NCI-H2227 treated with DMSO at 0.1 percent for 48 hours (cell line): ENCODE measurements at regions not wholly inside any gene's neighbourhood (a gene's known extent, or its start where the extent isn't known, plus 50 kb on each side); places are given as distances from the start of the nearest gene placed in this dataset.

Experiments
- DNase-seq: peaks from one replicate; lab custom pipeline; 2025; lab: John Stamatoyannopoulos, UW

GRCh38 chr1:200354243-200354642, 55.6 kb downstream of the ZNF281 start:
- DNase-seq: no peak

GRCh38 chr1:200353232-200353631, 56.6 kb downstream of the ZNF281 start:
- no peak for DNase-seq

DNA sequence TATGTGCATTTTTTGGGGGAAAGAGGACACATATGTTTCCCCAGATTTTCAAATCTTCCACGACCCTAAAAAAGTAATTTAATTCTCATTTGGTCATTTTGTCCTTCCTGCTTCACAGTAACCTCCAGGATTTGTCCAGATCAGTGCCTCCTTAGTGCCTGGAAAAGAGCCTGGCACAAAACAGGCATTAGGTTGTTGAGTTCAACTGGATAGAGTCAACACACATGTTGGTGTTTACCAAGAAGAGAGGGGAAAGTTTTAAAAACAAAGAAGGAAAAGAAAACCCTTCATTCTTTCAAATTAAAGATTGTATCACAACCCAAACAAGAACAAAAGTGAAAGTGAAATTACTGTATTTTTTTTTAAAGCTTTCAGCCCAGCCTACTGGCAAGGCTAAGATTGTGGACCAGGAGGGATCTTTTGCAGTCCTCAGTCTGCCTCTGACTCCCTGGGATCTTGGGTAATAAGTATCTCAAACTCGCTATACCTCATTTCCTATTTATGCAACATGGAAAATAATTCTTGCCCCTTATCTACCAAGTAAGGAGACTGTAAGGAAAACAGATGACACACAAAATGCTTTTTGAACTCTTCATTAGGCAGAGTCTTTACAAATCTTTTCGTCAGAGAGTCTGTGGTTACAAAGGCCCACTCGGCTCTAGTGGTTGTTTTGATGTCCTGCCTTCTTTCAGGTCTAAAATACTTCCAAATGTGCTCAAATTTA, 57.8 kb downstream of the ZNF281 start:
- DNase-seq: no peak

GRCh38 chr1:200351425-200351824, 58.4 kb downstream of the ZNF281 start:
- DNase-seq: no peak

GRCh38 chr1:200346700-200347099, 63.1 kb downstream of the ZNF281 start:
- DNase-seq: no peak

- DNase-seq: no peak
Observed at GRCh38 chr1:200345520-200345919, 64.3 kb downstream of the ZNF281 start.

- DNase-seq: no peak
Observed at GRCh38 chr1:200343874-200344273, 66.0 kb downstream of the ZNF281 start.

- no peak for DNase-seq
Observed at GRCh38 chr1:200342511-200343311, 67.1 kb downstream of the ZNF281 start.

DNA sequence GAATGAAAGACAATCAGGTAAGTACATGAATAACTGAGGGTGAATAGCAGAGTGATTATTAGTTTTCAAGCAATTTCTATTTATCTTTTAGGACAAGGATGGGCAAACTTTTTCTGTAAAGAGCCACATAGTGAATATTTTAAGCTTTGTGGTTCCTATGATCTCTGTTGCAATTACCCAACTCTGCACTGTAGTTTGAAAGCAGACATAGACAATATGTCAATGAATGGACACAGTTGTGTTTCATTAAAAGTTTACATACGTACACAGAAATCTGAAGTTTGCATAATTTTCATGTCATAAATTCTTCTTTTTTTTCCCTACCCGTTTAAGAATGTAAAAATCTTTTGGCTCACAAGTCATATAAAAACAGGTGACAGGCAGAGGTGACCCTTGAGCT, 71.4 kb downstream of the ZNF281 start:
- DNase-seq: no peak

DNA sequence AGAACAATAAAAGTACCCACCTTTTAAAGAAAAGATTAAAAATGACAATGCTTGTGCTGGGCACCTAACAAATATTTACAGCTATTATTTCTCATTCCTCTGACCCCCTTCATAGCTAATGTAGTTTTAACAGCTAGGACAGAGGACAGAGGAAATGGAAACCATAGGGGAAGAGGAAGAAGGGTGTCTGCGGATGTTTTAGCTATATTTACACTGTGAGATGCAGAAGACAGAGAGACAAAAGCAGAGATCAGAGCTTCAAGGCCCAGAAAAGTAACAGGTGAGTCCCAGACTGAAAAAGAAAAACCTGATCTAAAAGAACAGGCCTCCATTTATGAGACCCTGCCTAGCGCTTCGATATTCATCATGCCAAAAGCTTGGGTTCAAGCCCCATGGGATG, 72.0 kb downstream of the ZNF281 start:
- DNase-seq: no peak

GRCh38 chr1:200337410-200337809, 72.4 kb downstream of the ZNF281 start:
- DNase-seq: no peak

DNA sequence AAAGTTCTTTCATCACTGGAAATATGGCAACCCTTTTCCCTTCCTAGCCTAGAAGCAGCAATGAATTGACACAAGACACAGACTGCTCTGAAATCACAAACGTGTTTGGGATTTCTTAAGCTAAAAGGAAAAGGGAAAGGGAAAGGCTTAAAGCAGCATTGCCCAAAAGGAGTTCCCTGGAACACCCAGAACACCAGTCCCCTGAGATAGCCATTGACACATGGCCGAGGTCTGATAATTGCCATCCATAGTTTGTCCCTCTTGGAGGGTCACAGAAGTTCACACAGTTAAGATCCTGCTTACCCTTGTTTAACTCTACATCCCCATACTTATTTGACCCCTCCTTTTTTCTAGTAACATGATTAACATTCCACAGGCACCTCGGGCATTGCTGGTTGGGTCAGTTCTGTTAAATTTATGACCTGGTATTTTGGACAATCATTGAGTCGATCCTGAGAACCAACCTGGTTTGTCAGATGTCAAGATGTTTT, 72.9 kb downstream of the ZNF281 start:
- no peak for DNase-seq

GRCh38 chr1:200336101-200336845, 73.6 kb downstream of the ZNF281 start:
- DNase-seq: no peak

DNA sequence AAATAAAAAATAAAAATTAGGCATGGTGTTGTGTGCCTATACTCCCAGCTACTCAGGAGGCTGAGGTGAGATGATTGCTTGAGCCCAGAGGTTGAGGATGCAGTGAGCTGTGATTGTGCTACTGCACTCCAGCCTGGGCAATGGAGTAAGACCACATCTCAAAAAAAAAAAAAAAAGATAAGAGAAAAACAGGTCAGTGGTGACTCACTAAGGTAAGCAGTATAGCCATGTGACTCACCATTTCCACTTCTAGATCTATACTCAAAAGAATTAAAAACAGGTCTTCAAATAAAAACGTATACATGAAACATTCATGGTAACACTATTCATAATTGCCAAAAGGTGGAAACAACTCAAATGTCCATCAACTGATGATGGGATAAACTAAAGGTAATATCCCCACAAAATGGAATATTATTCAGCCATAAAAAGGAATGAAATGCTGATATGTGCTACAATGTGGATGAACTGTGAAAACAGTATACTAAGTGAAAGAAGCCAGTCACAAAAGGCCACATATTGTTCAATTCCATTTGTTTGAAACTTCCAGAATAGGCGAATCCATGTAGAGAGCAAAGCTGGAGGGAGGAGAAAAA, 75.1 kb downstream of the ZNF281 start:
- no peak for DNase-seq

DNA sequence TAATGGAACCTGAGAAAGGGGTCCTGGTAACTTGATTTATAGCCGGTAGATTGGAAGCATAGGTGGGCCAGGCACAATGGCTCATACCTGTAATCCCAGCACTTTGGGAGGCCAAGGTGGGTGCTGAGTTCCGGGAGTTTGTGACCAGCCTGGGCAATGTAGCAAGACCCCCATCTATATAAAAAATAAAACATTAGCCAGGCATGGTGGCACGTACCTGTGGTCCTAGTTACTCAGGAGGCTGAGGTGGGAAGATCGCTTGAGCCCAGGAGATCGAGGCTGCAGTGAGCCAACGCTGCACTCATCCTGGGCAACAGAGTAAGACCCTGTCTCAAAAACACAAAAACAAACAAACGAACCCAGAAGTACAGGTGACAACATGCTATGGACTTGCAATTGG, 76.5 kb downstream of the ZNF281 start:
- no peak for DNase-seq

GRCh38 chr1:200332716-200333115, 77.1 kb downstream of the ZNF281 start:
- DNase-seq: no peak

- DNase-seq: no peak
Observed at GRCh38 chr1:200330741-200331428, 79.0 kb downstream of the ZNF281 start.

GRCh38 chr1:200329208-200329882, 80.5 kb downstream of the ZNF281 start:
- no peak for DNase-seq

- no peak for DNase-seq
Observed at GRCh38 chr1:200328379-200328778, 81.5 kb downstream of the ZNF281 start.

- DNase-seq: no peak
Observed at GRCh38 chr1:200323856-200324400, 85.9 kb downstream of the ZNF281 start.

GRCh38 chr1:200319148-200319547, 90.7 kb downstream of the ZNF281 start:
- no peak for DNase-seq
